ENCODE measurements at regions not wholly inside any gene's neighbourhood (a gene's known extent, or its start where the extent isn't known, plus 50 kb on each side); places are given as distances from the start of the nearest gene placed in this dataset.
"Not testable (repeated sequence)": the region's sequence is repeated elsewhere in the genome, so short reads cannot be mapped to it uniquely, and the experiment has no call there.

DNA sequence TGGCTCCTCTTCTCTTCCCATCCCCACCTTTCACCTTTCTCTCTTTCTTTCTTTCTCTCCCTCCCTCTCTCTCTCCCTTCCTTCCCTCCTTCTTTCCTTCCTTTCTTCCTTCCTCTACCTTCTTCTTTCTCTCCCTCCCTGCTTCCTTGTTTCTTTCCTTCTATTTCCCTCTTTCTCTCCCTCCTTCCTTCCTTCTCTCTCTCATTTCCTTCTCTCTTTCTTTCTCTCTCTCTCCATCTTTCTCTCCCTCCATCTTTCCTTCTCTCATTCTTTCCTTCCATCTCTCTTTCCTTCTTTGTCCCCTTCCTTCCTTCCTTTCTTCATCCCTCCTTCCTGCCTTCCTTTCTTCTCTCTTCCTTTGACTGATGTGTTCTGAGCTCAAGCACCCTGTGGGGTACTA, 1467.0 kb upstream of the DEFB115 start:
- no peak overlapping the region for H3K4me3 Mint-ChIP-seq (ENCODE audit: unreplicated experiment)
- TF ChIP-seq CTCF (IDR thresholded peaks at IDR 0.05; ENCODE audit: unreplicated experiment), result no peak
- DNase-seq (ENCODE audit: low spot score), result no peak
- H3K27ac Mint-ChIP-seq (ENCODE audit: unreplicated experiment), result no peak overlapping the region
- H3K36me3 Mint-ChIP-seq (ENCODE audit: low read depth, unreplicated experiment), result peaks cover 23% of the 10 kb centered on the region
- H3K4me1 Mint-ChIP-seq (ENCODE audit: unreplicated experiment), result no peaks in the 10 kb centered on the region
- peaks cover 17% of the 10 kb centered on the region for H3K27me3 Mint-ChIP-seq (ENCODE audit: unreplicated experiment)
- H3K9me3 Mint-ChIP-seq (ENCODE audit: unreplicated experiment), result peaks cover 58% of the 10 kb centered on the region

GRCh38 chr20:29831508-29831907, 1426.0 kb upstream of the DEFB115 start:
- H3K27me3 Mint-ChIP-seq (ENCODE audit: unreplicated experiment); H3K27ac Mint-ChIP-seq (ENCODE audit: unreplicated experiment); DNase-seq (ENCODE audit: low spot score); H3K4me3 Mint-ChIP-seq (ENCODE audit: unreplicated experiment); H3K36me3 Mint-ChIP-seq (ENCODE audit: low read depth, unreplicated experiment); H3K4me1 Mint-ChIP-seq (ENCODE audit: unreplicated experiment): not testable (repeated sequence)
- H3K9me3 Mint-ChIP-seq (ENCODE audit: unreplicated experiment), result peaks cover 50% of the 10 kb centered on the region

GRCh38 chr20:29868014-29868413, 1389.5 kb upstream of the DEFB115 start:
- peaks cover 55% of the 10 kb centered on the region for H3K9me3 Mint-ChIP-seq (ENCODE audit: unreplicated experiment)
- not testable (repeated sequence) for H3K36me3 Mint-ChIP-seq (ENCODE audit: low read depth, unreplicated experiment); H3K4me1 Mint-ChIP-seq (ENCODE audit: unreplicated experiment); H3K27me3 Mint-ChIP-seq (ENCODE audit: unreplicated experiment); H3K4me3 Mint-ChIP-seq (ENCODE audit: unreplicated experiment); H3K27ac Mint-ChIP-seq (ENCODE audit: unreplicated experiment); DNase-seq (ENCODE audit: low spot score)

DNA sequence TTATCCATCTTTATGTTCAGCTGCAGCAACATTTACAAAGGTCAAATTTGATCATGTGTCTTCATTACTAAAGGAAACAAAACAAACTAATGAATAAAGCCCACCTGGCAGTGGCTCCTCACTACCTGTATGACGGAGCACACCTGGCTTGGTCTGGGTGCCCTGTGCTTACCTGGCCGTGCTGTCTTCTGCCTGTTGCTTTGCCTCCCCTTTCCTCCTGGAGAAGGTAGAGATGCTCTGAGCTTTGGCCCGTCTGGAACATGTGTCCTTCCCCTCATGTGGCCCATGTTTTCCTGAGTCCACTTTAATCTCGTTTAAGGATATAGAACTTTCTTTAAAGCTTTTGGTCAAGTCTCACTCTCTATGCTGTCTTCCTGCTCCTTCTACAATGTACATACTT, 1388.8 kb upstream of the DEFB115 start:
- not testable (repeated sequence) for H3K36me3 Mint-ChIP-seq (ENCODE audit: low read depth, unreplicated experiment); H3K27ac Mint-ChIP-seq (ENCODE audit: unreplicated experiment); H3K4me1 Mint-ChIP-seq (ENCODE audit: unreplicated experiment); H3K4me3 Mint-ChIP-seq (ENCODE audit: unreplicated experiment); DNase-seq (ENCODE audit: low spot score); H3K27me3 Mint-ChIP-seq (ENCODE audit: unreplicated experiment)
- H3K9me3 Mint-ChIP-seq (ENCODE audit: unreplicated experiment), result peaks cover 60% of the 10 kb centered on the region

- H3K27me3 Mint-ChIP-seq (ENCODE audit: unreplicated experiment), result peaks cover 15% of the 10 kb centered on the region
- not testable (repeated sequence) for H3K27ac Mint-ChIP-seq (ENCODE audit: unreplicated experiment); DNase-seq (ENCODE audit: low spot score); H3K4me3 Mint-ChIP-seq (ENCODE audit: unreplicated experiment); H3K4me1 Mint-ChIP-seq (ENCODE audit: unreplicated experiment)
- peaks cover 14% of the 10 kb centered on the region for H3K36me3 Mint-ChIP-seq (ENCODE audit: low read depth, unreplicated experiment)
- H3K9me3 Mint-ChIP-seq (ENCODE audit: unreplicated experiment), result peaks cover 55% of the 10 kb centered on the region
These were observed 1385.6 kb upstream of the DEFB115 start for GRCh38 chr20:29871816-29872215.

- no peak for TF ChIP-seq CTCF (IDR thresholded peaks at IDR 0.05; ENCODE audit: unreplicated experiment)
- H3K9me3 Mint-ChIP-seq (ENCODE audit: unreplicated experiment), result peaks cover 62% of the 10 kb centered on the region
- no peak overlapping the region for H3K4me3 Mint-ChIP-seq (ENCODE audit: unreplicated experiment)
- H3K27ac Mint-ChIP-seq (ENCODE audit: unreplicated experiment), result no peak overlapping the region
- peaks cover 28% of the 10 kb centered on the region for H3K36me3 Mint-ChIP-seq (ENCODE audit: low read depth, unreplicated experiment)
- H3K27me3 Mint-ChIP-seq (ENCODE audit: unreplicated experiment), result peaks cover 27% of the 10 kb centered on the region
- DNase-seq (ENCODE audit: low spot score), result peak; percentile 30
- peaks cover 2% of the 10 kb centered on the region for H3K4me1 Mint-ChIP-seq (ENCODE audit: unreplicated experiment)
These were observed 1383.5 kb upstream of the DEFB115 start for GRCh38 chr20:29873946-29874345.

- no peak for TF ChIP-seq CTCF (IDR thresholded peaks at IDR 0.05; ENCODE audit: unreplicated experiment)
- DNase-seq (ENCODE audit: low spot score), result no peak
- Mint-ChIP-seq H3K4me1 (ENCODE audit: unreplicated experiment) (peaks cover 2% of the 10 kb centered on the region), H3K4me3 (ENCODE audit: unreplicated experiment) (peak overlapping the region; percentile 48), H3K27me3 (ENCODE audit: unreplicated experiment) (peaks cover 29% of the 10 kb centered on the region), H3K36me3 (ENCODE audit: low read depth, unreplicated experiment) (peaks cover 29% of the 10 kb centered on the region), H3K27ac (ENCODE audit: unreplicated experiment) (peak overlapping the region; percentile 17), H3K9me3 (ENCODE audit: unreplicated experiment) (peaks cover 60% of the 10 kb centered on the region)
These were observed 1382.8 kb upstream of the DEFB115 start for GRCh38 chr20:29874476-29875202.

DNA sequence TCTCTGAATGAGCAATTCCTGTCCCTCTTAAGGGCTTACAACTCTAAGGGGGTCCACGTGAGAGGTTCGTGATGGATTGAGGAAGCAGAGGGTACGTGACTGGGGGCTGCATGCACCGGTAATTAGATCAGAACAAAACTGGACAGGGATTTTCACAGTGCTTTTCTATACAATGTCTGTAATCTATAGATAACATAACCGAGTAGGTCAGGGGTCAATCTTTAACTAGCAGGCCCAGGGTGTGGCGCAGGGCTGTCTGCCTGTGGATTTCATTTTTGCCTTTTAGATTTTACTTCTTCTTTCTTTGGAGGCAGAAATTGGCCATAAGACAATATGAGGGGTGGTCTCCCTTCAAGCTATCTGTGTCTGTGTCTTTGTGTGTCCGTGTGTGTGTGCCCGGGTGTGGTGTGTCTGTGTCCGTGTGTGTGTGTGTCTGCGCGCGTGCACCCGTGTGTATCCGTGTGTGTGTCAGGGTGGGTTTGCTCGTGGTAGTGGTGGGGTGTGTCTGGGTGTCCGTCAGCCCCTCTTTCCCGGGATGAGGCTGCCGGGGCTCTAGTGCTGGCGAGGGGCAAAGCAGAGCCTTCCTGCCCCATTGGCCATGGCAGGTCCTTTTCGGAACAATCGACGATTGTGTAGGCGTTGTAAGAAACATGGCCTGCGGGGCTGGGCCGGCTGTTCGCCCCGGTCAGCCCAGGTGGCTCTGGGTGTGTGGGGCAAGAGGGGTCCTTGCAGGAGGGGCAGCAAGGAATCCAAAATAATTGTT, 1382.0 kb upstream of the DEFB115 start:
- H3K9me3 Mint-ChIP-seq (ENCODE audit: unreplicated experiment), result peaks cover 64% of the 10 kb centered on the region
- H3K4me3 Mint-ChIP-seq (ENCODE audit: unreplicated experiment), result peak overlapping the region; percentile 85
- not testable (repeated sequence) for H3K4me1 Mint-ChIP-seq (ENCODE audit: unreplicated experiment); DNase-seq (ENCODE audit: low spot score)
- H3K36me3 Mint-ChIP-seq (ENCODE audit: low read depth, unreplicated experiment), result peaks cover 29% of the 10 kb centered on the region
- H3K27me3 Mint-ChIP-seq (ENCODE audit: unreplicated experiment), result peaks cover 29% of the 10 kb centered on the region
- H3K27ac Mint-ChIP-seq (ENCODE audit: unreplicated experiment), result peak overlapping the region; percentile 78
